HepG2 (cell line): ENCODE measurements at regions not wholly inside any gene's neighbourhood (a gene's known extent, or its start where the extent isn't known, plus 50 kb on each side); places are given as distances from the start of the nearest gene placed in this dataset.

Source experiments
- ATAC-seq: fragments of 200-7000 bp; cut with Tn5 transposase; 3 replicates; pipeline ENCODE4 v1.9.1; 2020; ENCODE audit warnings: mild to moderate bottlenecking, moderate library complexity
- BruUV-seq: library from RNA; stranded (reverse); fragments of 400-500 nt; replicated peaks from 2 replicates; lab custom pipeline; 2021; lab: Mats Ljungman, UMichigan
- CTCF ChIA-PET: fragments of 300-600 bp; formaldehyde crosslinking; extraction: SDS; loops from one replicate; lab custom pipeline; 2021; ENCODE audit warnings: low total read pairs, inconsistent platforms, low intra/inter-chr PET ratio; lab: Yijun Ruan, JAX
- POLR2A ChIA-PET: fragments of 350-600 bp; sonication (Branson Sonifier 250); formaldehyde crosslinking; loops from one replicate; lab custom pipeline; 2020; ENCODE audit warnings: antibody characterized with exemption, inconsistent platforms; lab: Yijun Ruan, JAX
- DNase-seq: peaks from one replicate; pipeline ENCODE4 v3.0.0-alpha.2; 2015; ENCODE audit warnings: low spot score
- FAIRE-seq: peaks from 3 replicates; lab custom pipeline; 2011; peaks lifted over from hg19 to GRCh38; lab: Jason Lieb, UNC
- H2AFZ ChIP-seq: one replicate; pipeline ENCODE4 v1.6.1; 2011; ENCODE audit warnings: low read length, inconsistent platforms
- H3K27ac ChIP-seq: fragments of 300-600 bp; 3 replicates; pipeline ENCODE4 v1.8.0; 2011; ENCODE audit warnings: mixed run types, mild to moderate bottlenecking, mixed read lengths, low read length, inconsistent platforms; ENCODE audit not compliant: insufficient read depth; ENCODE audit errors: extremely low read length
- H3K27me3 ChIP-seq, 2 experiments: fragments of 200-600 bp in 1 of 2; 2 replicates in 1 of 2; 3 replicates in 1 of 2; pipeline versions ENCODE4 v1.6.0 to v1.8.0; 2011; ENCODE audit warnings: low read length in 2 of 2, mild to moderate bottlenecking in 2 of 2, moderate library complexity in 2 of 2, inconsistent platforms in 1 of 2; ENCODE audit not compliant: insufficient read depth in 2 of 2, control insufficient read depth in 1 of 2
- H3K36me3 ChIP-seq, 2 experiments: fragments of 200-600 bp in 1 of 2; replicated peaks in 1 of 2; 2 replicates in 1 of 2; 3 replicates in 1 of 2; pipeline versions ENCODE4 v1.5.1 to v1.8.0; 2011; ENCODE audit warnings: low read length in 2 of 2, inconsistent platforms in 1 of 2; ENCODE audit not compliant: insufficient read depth in 2 of 2, control insufficient read depth in 1 of 2
- H3K4me1 ChIP-seq: 2 replicates; pipeline ENCODE4 v1.5.1; 2012; ENCODE audit warnings: low read length, inconsistent platforms; ENCODE audit not compliant: insufficient read depth
- H3K4me2 ChIP-seq: 2 replicates; pipeline ENCODE4 v1.6.0; 2011; ENCODE audit warnings: low read depth, low read length, inconsistent platforms
- H3K4me3 ChIP-seq, 3 experiments: fragments of 200-600 bp in 1 of 3; sonication (generic), shearing (Covaris generic) in 1 of 3; replicated peaks in 1 of 3; 2 replicates each; pipeline ENCODE4 v1.5.1; 2011 to 2016; ENCODE audit warnings: low read length in 3 of 3, inconsistent platforms in 2 of 3, low read depth in 2 of 3, mild to moderate bottlenecking in 2 of 3, control low read depth in 1 of 3, mixed read lengths in 1 of 3; ENCODE audit not compliant: insufficient read depth in 1 of 3
- H3K79me2 ChIP-seq: one replicate; pipeline ENCODE4 v1.6.1; 2011; ENCODE audit warnings: low read length, inconsistent platforms; ENCODE audit not compliant: insufficient read depth
- H3K9ac ChIP-seq: 2 replicates; pipeline ENCODE4 v1.6.0; 2011; ENCODE audit warnings: mild to moderate bottlenecking, low read depth, low read length, inconsistent platforms; ENCODE audit not compliant: insufficient read depth
- H3K9me3 ChIP-seq: 2 replicates; pipeline ENCODE4 v1.5.1; 2012; ENCODE audit warnings: mild to moderate bottlenecking, low read length
- H4K20me1 ChIP-seq: 2 replicates; pipeline ENCODE4 v1.6.0; 2011; ENCODE audit warnings: inconsistent platforms, mild to moderate bottlenecking, low read length, moderate library complexity; ENCODE audit not compliant: insufficient read depth
- ATF7-NPFF ChIP-seq: sonication (generic); formaldehyde crosslinking; IDR thresholded peaks from 2 replicates; pipeline ENCODE4 v1.8.1; 2023; ENCODE audit warnings: mild to moderate bottlenecking, low read depth, missing genetic modification reagents, moderate library complexity
- CTCF ChIP-seq: sonication (generic); formaldehyde crosslinking; IDR thresholded peaks from 2 replicates; pipeline ENCODE4 v1.5.0; 2020; ENCODE audit warnings: mild to moderate bottlenecking, missing genetic modification reagents, moderate library complexity
- E2F5 ChIP-seq: sonication (generic); formaldehyde crosslinking; conservative IDR thresholded peaks from 2 replicates; pipeline ENCODE4 v1.4.0; 2020; ENCODE audit warnings: missing genetic modification reagents
- MAFK ChIP-seq, 2 experiments: IDR thresholded peaks in 1 of 2; conservative IDR thresholded peaks in 1 of 2; 2 replicates each; pipeline ENCODE4 v1.6.1; 2011; ENCODE audit warnings: improper control_type of control experiment in 2 of 2, low read length in 2 of 2
- MTERF4 ChIP-seq: sonication (generic); formaldehyde crosslinking; IDR thresholded peaks from 2 replicates; pipeline ENCODE4 v1.8.0; 2023; ENCODE audit warnings: mild to moderate bottlenecking, missing genetic modification reagents
- SMC3 ChIP-seq: IDR thresholded peaks from 2 replicates; pipeline ENCODE4 v1.6.1; 2011; ENCODE audit warnings: low read length, improper control_type of control experiment
- STAG1 ChIP-seq: sonication (generic); formaldehyde crosslinking; IDR thresholded peaks from 2 replicates; pipeline ENCODE4 v1.4.0; 2020; ENCODE audit warnings: missing genetic modification reagents
- ZNF275 ChIP-seq: sonication (generic); formaldehyde crosslinking; IDR thresholded peaks from 2 replicates; pipeline ENCODE4 v1.8.0; 2022; ENCODE audit warnings: missing genetic modification reagents, mild to moderate bottlenecking, inconsistent platforms, borderline replicate concordance
- ZNF280B ChIP-seq: sonication (generic); formaldehyde crosslinking; IDR thresholded peaks from 2 replicates; pipeline ENCODE4 v1.5.0; 2020; ENCODE audit warnings: missing genetic modification reagents, mild to moderate bottlenecking, borderline replicate concordance
- ZNF333 ChIP-seq: sonication (generic); formaldehyde crosslinking; IDR thresholded peaks from 2 replicates; pipeline ENCODE4 v1.4.0; 2020; ENCODE audit warnings: mild to moderate bottlenecking, missing genetic modification reagents, borderline replicate concordance
- ZNF460 ChIP-seq: sonication (generic); formaldehyde crosslinking; IDR thresholded peaks from 2 replicates; pipeline ENCODE4 v1.5.1; 2020; ENCODE audit warnings: missing genetic modification reagents, mild to moderate bottlenecking, borderline replicate concordance
- ZNF619 ChIP-seq: sonication (generic); formaldehyde crosslinking; IDR thresholded peaks from 2 replicates; pipeline ENCODE4 v1.4.0; 2020; ENCODE audit warnings: mild to moderate bottlenecking, missing genetic modification reagents
- WGBS: methylation state at CpG from one replicate; pipeline ENCODE4 v1.1.6; 2017; ENCODE audit warnings: low lambda C conversion rate; 5-methylcytosine and 5-hydroxymethylcytosine counted together
- in situ Hi-C: cut with HindIII; loops from 2 replicates; pipeline ENCODE4 v1.10.0; 2017; ENCODE audit warnings: low pct_unique_long_range_greater_than_20kb; ENCODE audit not compliant: extremely low pct_ligation_motif_present
- intact Hi-C: fragments of 100-400 bp; cut with micrococcal nuclease; formaldehyde crosslinking; loops from one replicate; pipeline ENCODE4 v1.10.0; 2022; ENCODE audit not compliant: unreplicated experiment

- Histone ChIP-seq H3K9ac (no peak overlapping the region), H3K27ac (no peak overlapping the region), H4K20me1 (no peaks in the 10 kb centered on the region), H3K36me3 (no peaks in the 10 kb centered on the region), H3K4me1 (no peaks in the 10 kb centered on the region)
- BruUV-seq = no TSS peak
- intact Hi-C loops = loop anchor here (10.0 kb wide), 1 partner anchor 867 kb away; no protein-coding TSS in a partner anchor
- ChIA-PET POLR2A (no interaction called here), CTCF (interaction anchor here (1.1 kb wide), 1 partner anchor 866 kb away, joined by 3 read pairs; no protein-coding TSS in a partner anchor)
- in situ Hi-C loops = no loop called here
- FAIRE-seq = peak; percentile 75
- 10% methylated on average over 3 of the region's 3 CpGs for WGBS
- TF ChIP-seq ATF7-NPFF (CRISPR knock-in tag) = no peak
- TF ChIP-seq CTCF (CRISPR knock-in tag) = peak; percentile 49
- TF ChIP-seq SMC3 = peak; percentile 15; the same call in 1 of the 2 replicates
- peak; percentile 48 for TF ChIP-seq STAG1 (CRISPR knock-in tag)
- TF ChIP-seq, all 625 proteins: peak for 3
- Histone ChIP-seq H3K9me3 (no peaks in the 10 kb centered on the region), H3K27me3 (no peaks in the 10 kb centered on the region; a peak in 1 of 5 replicates), H3K4me2 (no peak overlapping the region), H2AFZ (no peak overlapping the region), H3K4me3 (no peak overlapping the region), H3K79me2 (no peaks in the 10 kb centered on the region)
- peak; percentile 52; the same call in 1 of the 3 replicates for ATAC-seq
- peak; percentile 19 for DNase-seq
Observed at GRCh38 chr16:54812229-54812628, 118.4 kb upstream of the IRX5 start.

- BruUV-seq = no TSS peak
- Histone ChIP-seq H3K9me3 (no peaks in the 10 kb centered on the region), H3K9ac (no peak overlapping the region), H3K4me1 (no peaks in the 10 kb centered on the region), H4K20me1 (no peaks in the 10 kb centered on the region), H3K79me2 (no peaks in the 10 kb centered on the region), H2AFZ (no peak overlapping the region), H3K4me2 (no peak overlapping the region), H3K27me3 (no peaks in the 10 kb centered on the region; a peak in 1 of 5 replicates), H3K4me3 (no peak overlapping the region), H3K36me3 (no peaks in the 10 kb centered on the region), H3K27ac (no peak overlapping the region)
- intact Hi-C loops (no loop called here), in situ Hi-C loops (no loop called here)
- FAIRE-seq (no peak), ATAC-seq (no peak), DNase-seq (no peak)
- CTCF ChIA-PET = no interaction called here
- POLR2A ChIA-PET = no interaction called here
- TF ChIP-seq ZNF333 (CRISPR knock-in tag) (no peak), ZNF275 (no peak), MTERF4 (CRISPR knock-in tag) (no peak), MAFK (conservative IDR thresholded peaks at IDR 0.05 in 1 of 2, IDR thresholded peaks at IDR 0.05 in 1 of 2; ENCODE audit: low read length in 2 of 2) (no peak), E2F5 (CRISPR knock-in tag) (no peak), ZNF619 (CRISPR knock-in tag) (no peak), ZNF280B (CRISPR knock-in tag) (no peak), ZNF460 (no peak)
Observed at GRCh38 chr16:54808890-54809289, 121.8 kb upstream of the IRX5 start.
